RWPE2 (cell line): ENCODE measurements at regions not wholly inside any gene's neighbourhood (a gene's known extent, or its start where the extent isn't known, plus 50 kb on each side); places are given as distances from the start of the nearest gene placed in this dataset.
"Not testable (repeated sequence)": the region's sequence is repeated elsewhere in the genome, so short reads cannot be mapped to it uniquely, and the experiment has no call there.

Experiments used
- ATAC-seq: fragments of 200-7000 bp; cut with Tn5 transposase; 3 replicates; pipeline ENCODE4 v1.9.1; 2021; ENCODE audit warnings: low read depth
- DNase-seq: peaks from one replicate; pipeline ENCODE4 v3.0.0-alpha.2; 2020; ENCODE audit warnings: low spot score
- H3K27ac ChIP-seq: fragments of 450-650 bp; 2 replicates; pipeline ENCODE4 v1.5.1; 2017; ENCODE audit warnings: mild to moderate bottlenecking; ENCODE audit not compliant: poor library complexity, severe bottlenecking
- H3K27me3 ChIP-seq: fragments of 250-450 bp; sonication (Bioruptor Pico); 2 replicates; pipeline ENCODE4 v1.5.1; 2021; ENCODE audit warnings: mild to moderate bottlenecking, moderate library complexity; ENCODE audit not compliant: insufficient read depth, poor library complexity, severe bottlenecking
- H3K36me3 ChIP-seq: fragments of 250-450 bp; sonication (Bioruptor Pico); 2 replicates; pipeline ENCODE4 v1.5.1; 2020; ENCODE audit warnings: low read depth, mild to moderate bottlenecking, moderate library complexity
- H3K4me1 ChIP-seq: fragments of 250-450 bp; sonication (Bioruptor Pico); 2 replicates; pipeline ENCODE4 v1.5.1; 2021; ENCODE audit warnings: mild to moderate bottlenecking, moderate library complexity; ENCODE audit not compliant: insufficient read depth, poor library complexity, severe bottlenecking
- H3K4me3 ChIP-seq: fragments of 250-450 bp; sonication (Bioruptor Pico); 2 replicates; pipeline ENCODE4 v1.5.1; 2021; ENCODE audit warnings: mild to moderate bottlenecking, moderate library complexity; ENCODE audit not compliant: severe bottlenecking
- H3K9me3 ChIP-seq: fragments of 250-450 bp; sonication (Bioruptor Pico); 2 replicates; pipeline ENCODE4 v1.5.1; 2021; ENCODE audit warnings: mild to moderate bottlenecking, moderate library complexity; ENCODE audit not compliant: severe bottlenecking
- TF ChIP-seq, protein P1 (sequence below): fragments of 450-650 bp; IDR thresholded peaks from one replicate; pipeline ENCODE4 v1.5.1; 2017; ENCODE audit warnings: mild to moderate bottlenecking, moderate library complexity; ENCODE audit not compliant: poor library complexity, severe bottlenecking

DNA sequence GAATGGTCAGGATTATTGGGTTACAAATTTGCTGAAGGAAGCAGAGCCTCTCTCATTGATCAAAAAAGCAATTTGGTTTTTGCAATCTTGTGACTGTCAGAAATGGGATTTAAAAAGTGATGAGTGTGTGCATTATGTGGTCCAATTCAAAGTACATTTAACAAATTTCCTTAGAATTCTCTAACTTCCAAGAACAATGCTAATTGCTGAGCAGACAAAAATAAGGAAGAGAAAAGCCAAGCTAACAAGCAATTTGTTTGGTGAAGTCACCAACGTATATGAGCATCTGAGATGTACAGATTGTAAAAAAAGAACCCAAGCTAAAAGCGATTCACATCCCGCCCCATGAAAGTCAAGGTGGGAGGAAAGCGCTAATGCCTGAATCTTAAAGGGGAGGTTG is 1643.9 kb downstream of the CDH8 start:
- TF ChIP-seq, protein P1, sequence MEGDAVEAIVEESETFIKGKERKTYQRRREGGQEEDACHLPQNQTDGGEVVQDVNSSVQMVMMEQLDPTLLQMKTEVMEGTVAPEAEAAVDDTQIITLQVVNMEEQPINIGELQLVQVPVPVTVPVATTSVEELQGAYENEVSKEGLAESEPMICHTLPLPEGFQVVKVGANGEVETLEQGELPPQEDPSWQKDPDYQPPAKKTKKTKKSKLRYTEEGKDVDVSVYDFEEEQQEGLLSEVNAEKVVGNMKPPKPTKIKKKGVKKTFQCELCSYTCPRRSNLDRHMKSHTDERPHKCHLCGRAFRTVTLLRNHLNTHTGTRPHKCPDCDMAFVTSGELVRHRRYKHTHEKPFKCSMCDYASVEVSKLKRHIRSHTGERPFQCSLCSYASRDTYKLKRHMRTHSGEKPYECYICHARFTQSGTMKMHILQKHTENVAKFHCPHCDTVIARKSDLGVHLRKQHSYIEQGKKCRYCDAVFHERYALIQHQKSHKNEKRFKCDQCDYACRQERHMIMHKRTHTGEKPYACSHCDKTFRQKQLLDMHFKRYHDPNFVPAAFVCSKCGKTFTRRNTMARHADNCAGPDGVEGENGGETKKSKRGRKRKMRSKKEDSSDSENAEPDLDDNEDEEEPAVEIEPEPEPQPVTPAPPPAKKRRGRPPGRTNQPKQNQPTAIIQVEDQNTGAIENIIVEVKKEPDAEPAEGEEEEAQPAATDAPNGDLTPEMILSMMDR: no peak
- DNase-seq (no peak), ATAC-seq (no peak)
- no peaks in the 10 kb centered on the region for H3K36me3 ChIP-seq
- no peaks in the 10 kb centered on the region for H3K27me3 ChIP-seq
- H3K4me3 ChIP-seq: no peak overlapping the region
- no peak overlapping the region for H3K27ac ChIP-seq
- no peaks in the 10 kb centered on the region for H3K9me3 ChIP-seq
- H3K4me1 ChIP-seq: no peaks in the 10 kb centered on the region

DNA sequence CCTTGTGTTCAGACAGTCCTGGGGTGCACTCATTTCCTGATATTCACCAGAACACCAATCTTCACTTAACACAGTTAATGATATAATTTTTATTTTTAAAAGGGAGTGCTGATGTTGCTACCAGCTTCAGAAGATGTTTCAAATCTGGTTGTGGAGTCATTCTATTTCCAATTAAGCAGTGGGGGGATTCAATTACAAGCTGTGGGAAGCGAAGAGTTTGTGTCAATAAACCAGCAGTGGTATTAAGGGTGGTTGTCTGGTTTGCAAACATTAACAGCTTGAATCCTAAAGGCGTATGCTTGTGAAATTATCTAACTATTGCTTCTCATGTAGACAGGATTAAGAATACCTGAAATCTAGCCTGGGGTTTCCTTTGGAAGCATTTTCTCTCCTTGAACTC is 1637.5 kb upstream of the GOT2 start:
- Histone ChIP-seq H3K9me3 (no peaks in the 10 kb centered on the region), H3K27me3 (no peaks in the 10 kb centered on the region), H3K4me3 (no peak overlapping the region), H3K4me1 (no peaks in the 10 kb centered on the region), H3K27ac (no peak overlapping the region), H3K36me3 (no peaks in the 10 kb centered on the region)
- no peak for DNase-seq
- ATAC-seq: no peak
- TF ChIP-seq, protein P1: no peak

DNA sequence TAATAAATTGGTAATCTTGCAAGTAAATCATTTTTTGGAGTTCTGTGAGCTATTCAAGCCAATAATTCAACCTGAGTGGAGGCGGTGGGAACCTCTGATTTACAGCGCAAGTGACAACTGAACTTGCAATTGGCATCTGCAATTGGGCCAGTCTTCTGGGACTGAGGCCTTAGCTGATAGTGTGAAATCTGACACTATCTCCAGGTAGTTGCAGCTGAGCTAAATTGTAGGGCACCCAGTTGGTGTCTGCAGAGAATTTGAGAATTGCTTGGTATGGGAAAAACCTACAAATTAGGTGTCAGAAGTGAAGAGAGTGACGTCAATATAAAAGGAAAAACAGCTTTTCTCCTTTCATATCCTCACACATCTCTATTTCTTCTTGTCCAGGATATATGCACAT is 1633.6 kb upstream of the GOT2 start:
- ATAC-seq (no peak), DNase-seq (no peak)
- H3K4me3 ChIP-seq: no peak overlapping the region
- no peak overlapping the region for H3K27ac ChIP-seq
- H3K4me1 ChIP-seq: no peaks in the 10 kb centered on the region
- H3K36me3 ChIP-seq: no peaks in the 10 kb centered on the region
- TF ChIP-seq, protein P1: no peak
- no peaks in the 10 kb centered on the region for H3K27me3 ChIP-seq
- no peaks in the 10 kb centered on the region for H3K9me3 ChIP-seq

DNA sequence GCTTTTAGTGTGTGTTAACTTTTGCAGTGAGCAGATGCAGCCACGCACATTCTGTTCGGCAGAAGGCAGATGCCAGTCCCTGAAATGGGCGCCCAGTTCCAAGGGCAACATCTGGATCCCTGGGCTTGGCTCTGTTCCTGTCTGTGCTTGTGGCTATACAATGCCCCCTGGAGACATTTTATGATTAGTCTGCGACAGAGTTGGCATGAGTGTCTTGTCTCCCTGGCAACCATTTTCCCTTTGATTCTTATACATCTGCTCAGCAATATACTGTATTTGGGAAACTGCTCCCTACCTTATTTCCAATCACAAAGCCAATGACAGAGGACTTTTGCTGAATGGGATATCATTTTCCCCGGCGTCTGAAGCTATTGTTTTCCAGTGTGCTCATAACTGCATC is 1629.5 kb upstream of the GOT2 start:
- no peaks in the 10 kb centered on the region for H3K9me3 ChIP-seq
- no peak overlapping the region for H3K27ac ChIP-seq
- H3K36me3 ChIP-seq: no peaks in the 10 kb centered on the region
- DNase-seq (no peak), ATAC-seq (no peak)
- H3K27me3 ChIP-seq: no peaks in the 10 kb centered on the region
- no peaks in the 10 kb centered on the region for H3K4me1 ChIP-seq
- TF ChIP-seq, protein P1: no peak
- H3K4me3 ChIP-seq: no peak overlapping the region

DNA sequence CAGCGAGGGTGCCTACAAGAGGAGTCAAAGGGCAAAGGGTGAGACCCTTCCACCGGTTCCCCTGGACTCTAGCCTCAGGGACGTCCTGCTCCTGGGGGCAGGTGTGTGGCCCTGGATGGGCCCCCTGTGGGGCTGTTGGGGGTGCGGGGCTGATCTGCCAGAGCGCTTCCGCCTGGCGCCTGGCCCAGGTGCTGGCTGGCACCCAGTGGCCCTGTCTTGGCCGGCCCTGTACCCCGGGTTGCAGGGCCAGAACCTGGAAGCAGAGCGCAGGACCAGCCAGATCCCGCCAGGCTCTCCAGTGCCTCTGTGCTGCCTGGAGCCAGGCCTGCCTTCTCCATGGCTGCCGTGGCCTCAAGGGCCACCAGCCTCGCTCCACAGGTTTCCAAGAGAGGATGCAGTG is 1625.8 kb upstream of the GOT2 start:
- not testable (repeated sequence) for H3K36me3 ChIP-seq, ATAC-seq, H3K4me1 ChIP-seq, DNase-seq, H3K27ac ChIP-seq, H3K9me3 ChIP-seq, H3K4me3 ChIP-seq, H3K27me3 ChIP-seq

DNA sequence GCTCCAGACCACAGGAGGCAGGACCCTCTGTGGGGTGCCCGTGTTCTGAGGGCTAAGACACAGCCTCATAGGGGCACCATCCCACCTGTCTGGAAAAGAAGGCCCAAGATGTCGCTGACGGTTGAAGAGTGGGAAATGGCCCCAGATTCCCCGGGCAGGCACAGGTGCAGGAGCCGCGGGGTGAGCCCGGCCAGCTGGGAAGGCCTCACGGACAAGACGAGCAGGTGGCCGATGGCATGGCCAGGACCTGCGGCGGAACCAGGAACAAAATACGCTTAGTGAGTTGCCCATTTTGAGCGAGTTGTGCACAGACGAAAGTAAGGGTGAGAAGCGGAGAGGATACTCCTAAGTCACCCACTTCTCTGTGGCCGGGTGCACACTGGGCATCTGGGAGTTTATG is 1625.3 kb upstream of the GOT2 start:
- H3K27ac ChIP-seq, H3K36me3 ChIP-seq, DNase-seq, H3K4me3 ChIP-seq, H3K4me1 ChIP-seq, ATAC-seq, H3K27me3 ChIP-seq, H3K9me3 ChIP-seq: not testable (repeated sequence)

DNA sequence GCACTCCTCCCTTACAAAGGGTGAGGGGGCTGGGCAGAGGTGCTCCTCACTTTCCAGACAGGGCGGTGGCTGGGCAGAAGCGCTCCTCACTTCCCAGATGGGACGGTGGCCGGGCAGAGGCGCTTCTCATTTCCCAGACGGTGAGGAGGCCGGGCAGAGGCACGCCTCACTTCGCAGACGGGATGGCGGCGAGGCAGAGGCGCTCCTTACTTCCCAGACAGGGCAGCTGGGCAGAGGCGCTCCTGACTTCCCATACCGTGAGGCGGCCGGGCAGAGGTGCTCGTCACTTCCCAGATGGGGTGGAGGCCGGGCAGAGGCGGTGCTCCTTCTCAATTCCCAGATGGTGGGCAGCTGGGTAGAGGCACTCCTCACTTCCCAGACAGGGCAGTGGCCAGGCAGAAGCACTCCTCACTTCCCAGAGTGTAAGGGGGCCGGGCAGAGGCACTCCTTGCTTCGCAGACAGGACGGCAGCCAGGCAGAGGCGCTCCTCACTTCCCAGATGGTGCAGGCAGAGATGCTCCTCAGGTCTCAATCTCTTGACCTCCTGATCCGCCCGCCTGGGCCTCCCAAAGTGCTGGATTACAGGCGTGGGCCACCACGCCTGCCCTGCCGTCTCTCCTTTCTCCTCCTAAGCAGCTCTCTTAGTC is 1623.9 kb upstream of the GOT2 start:
- H3K9me3 ChIP-seq, H3K36me3 ChIP-seq, H3K4me1 ChIP-seq, H3K27me3 ChIP-seq, DNase-seq, H3K4me3 ChIP-seq, ATAC-seq, H3K27ac ChIP-seq: not testable (repeated sequence)
